Hematopoietic multipotent progenitor cell treated with erythropoietin and hydrocortisone succinate and interleukin-3 and kit ligand, for 6 days (in vitro differentiated cells): ENCODE measurements at regions not wholly inside any gene's neighbourhood (a gene's known extent, or its start where the extent isn't known, plus 50 kb on each side); places are given as distances from the start of the nearest gene placed in this dataset.

Experiments
- DNase-seq: peaks from one replicate; pipeline ENCODE4 v3.0.0-alpha.2; 2015

- no peak for DNase-seq
Measured at GRCh38 chr10:117884592-117884991, 162.1 kb downstream of the RAB11FIP2 start.

- DNase-seq: no peak
Measured at GRCh38 chr10:117885206-117885829, 161.4 kb downstream of the RAB11FIP2 start.

DNA sequence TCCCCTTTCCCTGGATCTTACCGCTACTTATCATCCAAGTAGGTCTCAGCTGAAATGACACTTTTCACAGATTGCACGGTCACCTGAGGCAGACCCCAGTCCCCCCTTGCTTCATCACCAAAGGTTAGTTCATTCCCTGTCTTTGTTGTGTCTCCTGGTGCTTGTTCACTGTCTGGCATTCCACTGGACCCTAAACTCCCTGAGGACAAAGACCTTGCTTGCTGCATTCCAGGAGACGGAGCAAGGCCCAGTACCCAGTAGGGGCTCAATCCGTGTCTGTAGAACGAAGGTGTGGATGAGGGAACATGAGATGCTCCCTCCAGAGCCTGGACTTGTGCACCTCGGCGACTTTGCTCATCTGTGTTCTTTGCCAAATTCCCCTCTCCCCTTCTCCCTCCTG lies 160.0 kb downstream of the RAB11FIP2 start:
- no peak for DNase-seq

- no peak for DNase-seq
Measured at GRCh38 chr10:117889664-117890063, 157.1 kb downstream of the RAB11FIP2 start.

DNA sequence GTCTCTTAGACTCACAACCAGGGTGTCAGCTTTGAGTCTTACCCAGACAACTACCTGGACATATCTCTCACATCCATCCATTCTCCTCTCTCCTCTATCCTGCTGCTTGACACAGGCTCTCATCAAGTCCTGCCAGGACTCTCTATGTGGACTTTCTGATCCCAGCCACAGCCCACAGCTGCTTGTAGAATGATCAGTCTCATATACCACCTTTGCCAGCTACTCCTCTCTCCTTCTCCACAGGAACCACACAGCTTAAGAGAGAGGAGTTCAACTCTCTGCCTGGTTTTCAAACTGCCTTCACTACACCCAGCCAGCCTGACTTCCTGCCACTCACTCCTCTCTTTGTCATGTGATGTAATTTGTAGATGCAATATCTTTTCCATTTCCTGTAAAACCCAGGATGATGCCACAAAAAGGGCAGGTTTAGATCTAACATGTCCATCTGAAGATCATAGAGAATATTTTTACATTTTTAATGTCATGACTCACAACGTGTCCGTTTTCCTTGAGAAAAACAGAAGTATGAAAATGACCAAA lies 154.0 kb downstream of the RAB11FIP2 start:
- DNase-seq: no peak

DNA sequence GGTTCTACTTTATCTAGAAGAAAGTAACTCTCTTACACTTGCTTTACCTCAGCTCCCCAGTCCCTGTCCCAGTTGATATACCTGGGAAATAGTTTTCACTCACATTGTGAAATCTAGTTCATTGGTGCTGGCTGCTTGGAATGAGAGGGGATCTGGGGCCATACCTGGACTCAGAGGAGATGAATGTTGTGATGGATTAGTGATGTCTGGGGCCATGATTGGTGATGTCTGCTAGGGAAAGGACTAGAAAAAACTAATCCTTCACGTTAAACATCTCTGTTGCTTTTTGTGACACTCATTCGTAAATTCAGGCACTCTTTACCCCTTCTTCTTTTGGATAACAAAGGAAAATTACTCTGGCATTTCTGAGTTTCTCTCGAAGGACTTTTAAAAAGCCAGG lies 152.4 kb downstream of the RAB11FIP2 start:
- no peak for DNase-seq

DNA sequence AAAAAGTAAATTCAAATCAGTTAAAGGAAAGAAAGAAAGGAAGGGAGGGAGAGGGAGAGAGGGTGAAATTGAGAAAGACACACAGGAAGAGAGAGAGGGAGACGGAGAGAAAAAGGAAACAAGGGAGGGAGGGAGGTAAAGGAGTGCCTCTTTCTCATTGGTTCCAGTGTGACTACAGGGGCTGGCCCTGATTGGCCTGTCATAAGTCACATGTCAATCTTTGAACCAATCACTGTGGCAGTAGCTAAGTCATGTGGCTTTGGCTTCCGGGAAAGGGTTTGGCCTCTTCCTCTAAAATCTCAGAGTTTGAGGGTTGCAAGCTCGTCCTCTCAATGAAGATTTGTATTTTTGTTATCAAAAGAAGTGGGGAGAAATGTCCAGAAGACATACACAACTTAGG lies 150.2 kb downstream of the RAB11FIP2 start:
- no peak for DNase-seq

DNA sequence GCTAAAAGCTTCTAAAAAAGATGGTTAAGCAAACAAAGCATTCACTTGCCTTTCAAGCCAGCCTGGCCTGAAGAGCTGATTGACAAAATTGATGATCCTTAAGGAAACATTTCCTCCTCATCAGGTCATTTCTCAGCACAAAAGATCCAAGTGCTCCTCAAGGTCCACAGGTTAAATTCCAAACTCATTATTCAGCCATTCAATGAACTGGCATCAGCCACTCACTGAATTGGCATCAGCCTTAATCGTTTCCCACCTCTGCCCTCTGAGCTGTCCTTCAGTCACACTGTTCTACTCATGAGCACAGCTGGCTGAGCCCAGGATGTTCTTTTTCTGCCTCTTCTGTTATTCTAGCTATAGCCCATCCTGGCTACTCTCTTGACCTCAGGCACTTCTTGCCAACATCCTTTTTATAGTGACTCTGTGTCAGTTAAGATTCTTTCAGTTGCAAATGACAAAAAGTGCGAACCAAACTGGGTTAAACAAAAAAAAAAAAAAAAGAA lies 147.5 kb downstream of the RAB11FIP2 start:
- no peak for DNase-seq

GRCh38 chr10:117900280-117900679 lies 146.5 kb downstream of the RAB11FIP2 start:
- DNase-seq: no peak

DNA sequence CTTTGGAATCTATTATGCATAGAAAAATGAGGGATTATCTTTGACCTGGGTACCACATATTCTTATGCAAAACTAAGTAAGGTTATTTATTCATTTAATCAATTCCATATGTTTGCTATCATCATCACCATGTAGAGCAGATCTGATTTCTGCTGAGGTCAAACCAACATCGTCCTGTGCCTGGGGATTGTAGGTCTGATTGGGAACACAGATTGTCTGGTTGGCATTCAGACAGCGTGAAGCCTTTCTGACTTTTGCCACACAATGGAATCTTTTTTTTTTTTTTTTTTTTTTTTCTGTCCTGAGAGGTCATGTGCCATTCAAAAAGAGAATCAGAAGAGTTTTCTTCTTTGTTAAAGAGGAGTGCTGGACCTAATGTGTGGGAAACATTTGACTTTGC lies 142.9 kb downstream of the RAB11FIP2 start:
- no peak for DNase-seq

DNA sequence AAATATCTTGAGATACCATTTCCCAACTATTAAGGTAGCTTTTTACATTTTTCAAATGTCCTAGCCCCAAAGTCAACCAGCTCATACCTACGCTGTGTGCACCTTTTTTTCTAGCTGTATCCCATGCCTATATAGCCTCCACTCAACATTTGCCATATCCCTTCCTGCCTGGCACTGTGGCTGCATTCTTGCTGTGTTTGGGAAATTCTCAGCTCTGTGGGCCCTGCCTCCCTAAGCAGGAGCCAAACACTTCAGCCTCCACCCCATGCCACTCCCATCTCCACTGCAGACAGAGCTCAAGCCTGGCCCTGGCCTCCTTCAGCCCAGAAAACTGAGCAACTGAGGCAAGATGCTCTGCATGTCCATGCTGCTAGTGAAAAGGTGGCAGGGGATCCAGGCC lies 141.3 kb downstream of the RAB11FIP2 start:
- no peak for DNase-seq

GRCh38 chr10:117911684-117912083 lies 135.1 kb downstream of the RAB11FIP2 start:
- DNase-seq: no peak

DNA sequence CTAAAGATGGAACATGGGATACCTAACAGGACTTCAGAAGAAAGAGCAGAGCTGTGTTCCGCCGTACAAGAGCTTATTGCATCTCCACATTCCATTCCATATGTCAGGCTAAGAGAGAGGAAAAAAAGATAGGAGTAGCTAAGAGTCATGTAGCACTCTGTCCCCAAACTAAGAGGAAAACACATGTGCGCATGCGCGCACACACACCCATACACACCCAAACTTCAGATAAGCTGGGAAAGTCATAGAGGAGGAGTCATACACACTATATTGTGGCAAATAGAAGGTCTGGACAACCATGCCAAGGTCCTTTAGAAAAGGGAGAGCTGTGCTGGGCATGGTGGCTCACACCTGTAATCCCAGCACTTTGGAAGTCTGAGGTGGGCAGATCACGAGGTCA lies 132.4 kb downstream of the RAB11FIP2 start:
- no peak for DNase-seq

DNA sequence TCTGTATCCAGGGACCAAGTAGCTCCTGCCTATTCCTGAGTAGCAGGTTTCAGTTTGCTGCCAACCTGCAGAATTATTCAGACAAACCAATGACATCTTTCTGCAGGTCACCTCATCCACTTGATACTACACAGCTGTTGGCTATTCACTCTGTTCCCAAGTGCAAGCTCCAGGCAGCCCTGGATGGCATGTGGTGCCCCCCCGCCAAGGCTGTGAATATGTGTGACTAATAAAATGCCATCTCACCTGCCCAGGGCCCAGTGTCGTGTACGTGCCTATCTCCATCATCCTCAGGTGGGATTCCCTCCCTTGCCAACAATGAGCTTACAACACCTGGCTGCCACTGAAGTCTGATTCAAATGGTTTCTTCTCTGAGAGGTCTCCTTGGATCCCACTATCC lies 125.8 kb downstream of the RAB11FIP2 start:
- no peak for DNase-seq

DNA sequence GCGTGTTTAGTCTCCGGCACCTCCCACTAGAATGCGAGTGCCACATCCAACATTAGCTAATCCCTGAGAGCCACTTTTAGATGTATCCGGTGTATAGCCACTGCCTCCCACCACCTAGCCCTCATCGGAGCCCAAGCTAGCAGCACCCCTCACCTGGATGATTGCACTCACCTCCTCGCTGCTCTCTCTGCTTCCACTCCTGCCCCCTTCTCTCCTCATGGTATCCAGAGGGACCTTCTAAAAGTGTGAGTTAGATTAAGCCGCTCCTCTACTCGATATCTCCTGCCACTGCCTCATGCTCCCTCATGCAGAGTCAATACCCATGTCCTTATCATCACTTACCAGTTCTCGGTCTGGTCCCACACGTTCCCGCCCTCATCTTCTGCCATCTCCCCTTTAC lies 125.3 kb downstream of the RAB11FIP2 start:
- DNase-seq: peak; percentile 3

DNA sequence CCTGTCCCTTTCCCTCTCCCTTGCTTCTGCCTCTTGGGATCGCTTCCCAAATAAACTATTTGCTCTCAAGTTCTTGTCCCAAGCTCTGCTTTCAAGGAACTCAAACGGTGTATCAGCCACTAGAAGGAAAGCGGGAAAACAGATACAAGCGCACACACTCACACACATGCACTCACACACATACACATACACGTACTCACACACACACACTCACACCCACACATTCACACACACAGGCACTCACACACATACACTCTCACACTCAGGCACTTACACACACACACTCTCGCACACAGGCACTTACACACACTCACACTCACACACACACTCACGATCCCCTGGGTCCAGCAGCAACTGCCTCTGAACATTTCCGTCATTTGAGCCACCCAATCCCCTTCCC lies 121.9 kb downstream of the RAB11FIP2 start:
- DNase-seq: no peak

DNA sequence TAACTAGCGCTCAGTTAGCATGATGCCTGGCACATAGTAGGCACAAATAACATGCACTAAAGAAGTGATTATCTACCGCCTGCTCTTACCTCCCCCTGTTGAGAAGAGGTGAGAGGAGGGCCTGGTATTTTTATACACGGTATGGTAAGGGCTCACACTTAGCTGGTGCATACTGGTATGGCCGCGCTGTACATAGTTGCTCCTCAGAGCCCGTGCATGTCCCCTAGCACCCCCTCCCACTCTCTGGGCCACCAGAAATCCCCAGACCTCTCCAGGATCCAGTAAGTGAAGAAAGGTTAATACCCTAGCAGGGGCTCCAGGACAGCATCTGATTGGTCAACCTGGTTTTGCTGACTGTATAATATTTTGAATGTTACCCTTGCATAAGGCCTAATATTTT lies 121.4 kb downstream of the RAB11FIP2 start:
- DNase-seq: no peak

- DNase-seq: no peak
Measured at GRCh38 chr10:117926491-117926890, 120.2 kb downstream of the RAB11FIP2 start.

- peak; percentile 6 for DNase-seq
Measured at GRCh38 chr10:117927332-117927731, 119.4 kb downstream of the RAB11FIP2 start.

GRCh38 chr10:117927871-117928270 lies 118.9 kb downstream of the RAB11FIP2 start:
- DNase-seq: no peak

DNA sequence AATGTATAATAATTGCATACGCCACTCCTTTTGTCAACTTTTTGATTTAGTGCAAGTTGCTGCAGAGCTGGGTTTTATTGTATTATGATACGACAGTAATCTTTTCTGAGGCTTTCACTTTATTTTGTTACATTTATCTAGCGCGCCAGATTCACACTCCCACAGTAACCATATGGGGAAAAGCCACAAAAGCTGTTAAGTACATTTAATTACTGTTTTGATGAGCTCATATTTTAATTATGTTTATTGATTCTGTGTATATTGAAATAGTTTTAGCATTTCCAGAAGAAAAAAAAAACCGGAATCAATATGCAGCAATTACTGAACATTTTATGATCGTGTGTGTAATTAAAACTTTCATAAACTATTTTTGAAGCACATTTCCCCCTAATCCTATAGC lies 118.5 kb downstream of the RAB11FIP2 start:
- no peak for DNase-seq

DNA sequence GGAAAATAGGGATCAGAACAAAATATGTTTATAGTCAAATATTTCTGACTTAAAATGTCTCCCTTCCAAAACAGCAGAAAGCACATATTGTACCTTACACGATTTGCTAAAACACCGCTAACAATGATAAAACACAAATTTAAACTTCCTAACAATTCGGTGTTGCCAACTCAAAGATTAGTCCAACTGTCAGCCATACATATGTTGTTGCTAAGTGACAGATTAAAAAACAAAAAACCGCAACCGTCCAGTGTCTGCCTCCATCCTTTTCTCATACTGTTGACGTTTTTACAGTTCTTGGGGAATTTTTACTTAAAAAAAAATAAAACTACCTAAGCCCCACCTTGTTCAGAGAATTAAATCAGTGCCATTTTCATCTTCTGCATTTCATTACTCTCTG lies 118.0 kb downstream of the RAB11FIP2 start:
- DNase-seq: no peak

DNA sequence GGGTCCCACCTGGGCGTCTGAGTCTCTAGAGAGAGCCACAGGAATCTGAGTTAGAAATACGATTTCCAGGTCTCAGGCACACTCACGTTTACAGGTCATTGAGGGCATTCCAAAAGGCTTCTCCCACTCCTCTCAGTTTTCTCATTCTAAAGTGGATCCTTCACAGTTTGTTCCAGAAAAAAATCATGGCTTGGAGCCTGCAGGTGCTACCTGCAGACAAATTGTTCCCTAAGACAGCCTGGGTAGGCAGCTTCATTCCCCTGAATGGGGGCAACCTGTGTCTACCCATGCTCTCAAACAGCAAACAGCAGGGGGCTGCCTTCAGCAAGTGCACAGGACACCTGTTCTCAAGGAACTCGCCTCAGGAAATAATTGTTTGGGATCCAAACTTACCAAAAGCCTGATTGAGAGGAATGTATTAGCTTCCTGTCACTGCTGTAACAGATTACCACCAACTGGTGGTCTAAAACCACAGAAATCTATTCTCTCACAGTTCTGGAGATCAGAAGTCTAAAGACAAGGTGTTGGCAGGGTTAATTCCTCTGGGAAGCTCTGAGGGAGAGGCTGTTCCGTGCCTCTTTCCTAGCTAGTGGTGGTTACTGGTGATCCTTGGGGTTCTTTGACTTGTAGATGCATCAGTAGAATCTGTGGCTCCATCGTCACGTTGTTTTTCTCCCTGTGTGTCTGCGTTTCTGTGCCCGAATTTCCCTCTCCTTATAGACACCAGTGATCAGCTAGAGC lies 117.2 kb downstream of the RAB11FIP2 start:
- peak; percentile 1 for DNase-seq

GRCh38 chr10:117931078-117931477 lies 115.7 kb downstream of the RAB11FIP2 start:
- no peak for DNase-seq
